Mesenchymal stem cell (in vitro differentiated cells and primary cell): ENCODE measurements at regions not wholly inside any gene's neighbourhood (a gene's known extent, or its start where the extent isn't known, plus 50 kb on each side); places are given as distances from the start of the nearest gene placed in this dataset.
"Not testable (repeated sequence)": the region's sequence is repeated elsewhere in the genome, so short reads cannot be mapped to it uniquely, and the experiment has no call there.

ENCODE experiments used
- DNase-seq: peaks from one replicate; pipeline ENCODE4 v3.0.0-alpha.2; 2013
- H2AFZ ChIP-seq: one replicate; pipeline ENCODE4 v1.6.1; 2013; ENCODE audit warnings: low read depth, mild to moderate bottlenecking, control low read depth, inconsistent platforms, low read length, moderate library complexity
- H2AK5ac ChIP-seq: 2 replicates; pipeline ENCODE4 v1.6.1; 2013; ENCODE audit warnings: low read length, moderate library complexity, mild to moderate bottlenecking, inconsistent platforms; ENCODE audit not compliant: severe bottlenecking
- H2BK120ac ChIP-seq: one replicate; pipeline ENCODE4 v1.6.1; 2013; ENCODE audit warnings: low read depth, mild to moderate bottlenecking, inconsistent platforms, low read length, moderate library complexity
- H2BK12ac ChIP-seq, 2 experiments: one replicate each; pipeline ENCODE4 v1.6.1; 2013; ENCODE audit warnings: inconsistent platforms in 2 of 2, low read length in 2 of 2, mild to moderate bottlenecking in 2 of 2, moderate library complexity in 2 of 2, control low read depth in 1 of 2
- H2BK15ac ChIP-seq: one replicate; pipeline ENCODE4 v1.6.1; 2013; ENCODE audit warnings: mild to moderate bottlenecking, low read depth, inconsistent platforms; ENCODE audit not compliant: poor library complexity, severe bottlenecking
- H2BK5ac ChIP-seq: 2 replicates; pipeline ENCODE4 v1.6.1; 2013; ENCODE audit warnings: low read depth, mild to moderate bottlenecking, low read length, control low read depth, inconsistent platforms; ENCODE audit not compliant: poor library complexity, severe bottlenecking
- H3K14ac ChIP-seq, 2 experiments: one replicate each; pipeline ENCODE4 v1.6.1; 2013; ENCODE audit warnings: inconsistent platforms in 2 of 2, low read length in 2 of 2, control low read depth in 1 of 2, mild to moderate bottlenecking in 1 of 2, moderate library complexity in 1 of 2
- H3K18ac ChIP-seq, 2 experiments: one replicate each; pipeline ENCODE4 v1.6.1; 2013; ENCODE audit warnings: inconsistent platforms in 2 of 2, low read length in 2 of 2, control low read depth in 1 of 2, low read depth in 1 of 2, mild to moderate bottlenecking in 1 of 2
- H3K23ac ChIP-seq, 2 experiments: one replicate each; pipeline ENCODE4 v1.6.1; 2013; ENCODE audit warnings: inconsistent platforms in 2 of 2, low read length in 2 of 2, mild to moderate bottlenecking in 2 of 2, moderate library complexity in 2 of 2, control low read depth in 1 of 2
- H3K27ac ChIP-seq: 2 replicates; pipeline ENCODE4 v1.5.1; 2013; ENCODE audit warnings: mild to moderate bottlenecking, moderate library complexity, low read length, control low read depth, inconsistent platforms; ENCODE audit not compliant: poor library complexity, severe bottlenecking
- H3K27me3 ChIP-seq, 2 experiments: 2 replicates each; pipeline versions ENCODE4 v1.6.1 to v1.7.0; 2013; ENCODE audit warnings: low read length in 2 of 2, mild to moderate bottlenecking in 2 of 2, moderate library complexity in 2 of 2, control low read depth in 1 of 2, inconsistent platforms in 1 of 2; ENCODE audit not compliant: control insufficient read depth in 1 of 2, insufficient read depth in 1 of 2
- H3K36me3 ChIP-seq, 2 experiments: 2 replicates each; pipeline versions ENCODE4 v1.6.1 to v1.7.0; 2013; ENCODE audit warnings: low read length in 2 of 2, control low read depth in 1 of 2, inconsistent platforms in 1 of 2, low read depth in 1 of 2, mild to moderate bottlenecking in 1 of 2; ENCODE audit not compliant: insufficient read depth in 2 of 2, control insufficient read depth in 1 of 2
- H3K4ac ChIP-seq, 2 experiments: one replicate each; pipeline ENCODE4 v1.6.1; 2013; ENCODE audit warnings: inconsistent platforms in 2 of 2, low read length in 2 of 2, mild to moderate bottlenecking in 2 of 2, moderate library complexity in 2 of 2, control low read depth in 1 of 2, low read depth in 1 of 2
- H3K4me1 ChIP-seq: 2 replicates; pipeline ENCODE4 v1.6.1; 2013; ENCODE audit warnings: low read depth, low read length, control low read depth; ENCODE audit not compliant: control insufficient read depth, insufficient read depth
- H3K4me2 ChIP-seq: 2 replicates; pipeline ENCODE4 v1.6.1; 2013; ENCODE audit warnings: low read length, mild to moderate bottlenecking, inconsistent platforms; ENCODE audit not compliant: poor library complexity, severe bottlenecking
- H3K4me3 ChIP-seq, 2 experiments: 2 replicates each; pipeline versions ENCODE4 v1.5.1 to v1.7.0; 2013; ENCODE audit warnings: low read length in 2 of 2, mild to moderate bottlenecking in 2 of 2, control low read depth in 1 of 2, low read depth in 1 of 2; ENCODE audit not compliant: insufficient read depth in 1 of 2
- H3K79me1 ChIP-seq: replicated peaks from 2 replicates; pipeline ENCODE4 v1.6.1; 2013; ENCODE audit warnings: mild to moderate bottlenecking, control low read depth, low read length, inconsistent platforms; ENCODE audit not compliant: poor library complexity, severe bottlenecking
- H3K9ac ChIP-seq: 2 replicates; pipeline ENCODE4 v1.7.0; 2013; ENCODE audit warnings: mild to moderate bottlenecking, low read length, moderate library complexity
- H3K9me3 ChIP-seq: 2 replicates; pipeline ENCODE4 v1.7.0; 2013; ENCODE audit warnings: mild to moderate bottlenecking, low read length; ENCODE audit not compliant: control insufficient read depth
- H4K8ac ChIP-seq: one replicate; pipeline ENCODE4 v1.6.1; 2013; ENCODE audit warnings: inconsistent platforms, mild to moderate bottlenecking, low read length, moderate library complexity
- H4K91ac ChIP-seq: one replicate; pipeline ENCODE4 v1.6.1; 2013; ENCODE audit warnings: mild to moderate bottlenecking, low read length, inconsistent platforms
- WGBS: methylation state at CpG from one replicate; pipeline ENCODE4 v1.1.7; 2013; ENCODE audit warnings: mixed read lengths; 5-methylcytosine and 5-hydroxymethylcytosine counted together

- H3K4me3 ChIP-seq, result no peak overlapping the region
- H2BK5ac ChIP-seq, result no peak overlapping the region
- H3K4me1 ChIP-seq, result no peaks in the 10 kb centered on the region
- no peak overlapping the region for H4K8ac ChIP-seq
- H3K4ac ChIP-seq, result no peak overlapping the region
- WGBS, result 83% methylated on average over 5 of the region's 5 CpGs
- H2AFZ ChIP-seq, result no peak overlapping the region
- peaks cover 5 to 9% of the 10 kb centered on the region in 2 experiments for H3K27me3 ChIP-seq
- H2BK15ac ChIP-seq, result no peak overlapping the region
- H3K9me3 ChIP-seq, result peaks cover 31% of the 10 kb centered on the region
- no peak overlapping the region for H3K14ac ChIP-seq
- H2BK12ac ChIP-seq, result no peak overlapping the region
- no peak overlapping the region for H2BK120ac ChIP-seq
- H4K91ac ChIP-seq, result no peak overlapping the region
- no peak overlapping the region for H3K23ac ChIP-seq
- DNase-seq, result no peak
- H2AK5ac ChIP-seq, result no peak overlapping the region
- H3K9ac ChIP-seq, result no peak overlapping the region
- no peaks in the 10 kb centered on the region for H3K36me3 ChIP-seq
- no peak overlapping the region for H3K4me2 ChIP-seq
- no peak overlapping the region for H3K27ac ChIP-seq
- no peaks in the 10 kb centered on the region for H3K79me1 ChIP-seq
- H3K18ac ChIP-seq, result no peak overlapping the region
These were observed 209.6 kb downstream of the EMP1 start for GRCh38 chr12:13405961-13406703.

DNA sequence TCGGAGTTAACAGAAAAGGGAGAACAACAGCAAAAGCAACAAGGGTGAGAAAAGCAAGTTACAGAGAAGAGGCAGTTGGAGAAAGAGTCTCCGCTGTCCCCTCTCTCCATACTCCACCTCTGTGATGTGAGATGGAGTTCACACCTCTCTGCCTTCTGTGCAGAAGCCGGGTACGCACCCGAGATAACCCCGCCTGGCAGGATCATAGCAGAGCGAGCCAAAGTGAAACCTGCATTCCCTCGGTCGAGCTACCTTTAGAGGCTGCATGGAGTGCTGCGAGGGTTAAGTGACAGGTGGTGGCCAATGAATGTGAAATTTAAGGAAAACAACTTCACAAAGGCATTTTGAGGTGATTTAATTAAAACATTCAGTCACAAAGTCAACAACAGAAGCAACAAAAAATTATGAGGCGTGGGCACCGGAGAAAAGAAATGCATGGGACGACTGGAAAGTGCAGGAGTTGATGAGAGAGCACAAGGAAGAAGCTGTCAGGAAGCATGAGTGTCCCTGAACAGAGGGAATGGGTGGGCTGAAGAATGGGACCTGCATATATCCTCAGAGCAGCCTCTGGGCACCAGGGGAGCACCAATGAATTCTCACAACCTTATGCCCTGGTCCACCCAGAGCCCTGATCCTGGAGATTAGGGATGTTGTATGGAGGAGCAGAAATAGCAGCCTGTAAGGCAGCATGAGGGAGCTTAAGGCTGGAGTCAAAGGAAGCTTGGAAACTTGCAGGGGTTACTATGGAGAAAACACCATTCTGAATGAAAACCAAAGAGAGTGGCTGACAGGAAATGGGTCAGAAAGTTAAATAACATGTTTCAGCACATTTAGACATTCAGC is 208.3 kb downstream of the EMP1 start:
- no peak overlapping the region for H2AFZ ChIP-seq
- no peak overlapping the region for H4K91ac ChIP-seq
- H2AK5ac ChIP-seq, result no peak overlapping the region
- no peak overlapping the region for H3K23ac ChIP-seq
- H2BK15ac ChIP-seq, result no peak overlapping the region
- no peaks in the 10 kb centered on the region for H3K79me1 ChIP-seq
- no peak overlapping the region for H2BK120ac ChIP-seq
- 87% methylated on average over 11 of the region's 13 CpGs for WGBS
- no peak overlapping the region for H3K18ac ChIP-seq
- DNase-seq, result no peak
- H3K4ac ChIP-seq, result no peak overlapping the region
- H3K4me2 ChIP-seq, result no peak overlapping the region
- no peaks in the 10 kb centered on the region for H3K36me3 ChIP-seq
- no peak overlapping the region for H3K4me3 ChIP-seq
- no peak overlapping the region for H2BK12ac ChIP-seq
- peaks cover 5 to 9% of the 10 kb centered on the region in 2 experiments for H3K27me3 ChIP-seq
- no peak overlapping the region for H3K9ac ChIP-seq
- H3K9me3 ChIP-seq, result peaks cover 18% of the 10 kb centered on the region
- no peak overlapping the region for H3K27ac ChIP-seq
- H3K14ac ChIP-seq, result no peak overlapping the region
- H2BK5ac ChIP-seq, result no peak overlapping the region
- H4K8ac ChIP-seq, result no peak overlapping the region
- H3K4me1 ChIP-seq, result no peaks in the 10 kb centered on the region

- Histone ChIP-seq H3K14ac (no peak overlapping the region), H4K8ac (no peak overlapping the region), H3K36me3 (no peaks in the 10 kb centered on the region), H4K91ac (no peak overlapping the region), H3K27ac (no peak overlapping the region), H3K4me1 (no peaks in the 10 kb centered on the region), H2AK5ac (no peak overlapping the region), H3K27me3 (peaks cover 5 to 9% of the 10 kb centered on the region in 2 experiments), H3K9me3 (peaks cover 12% of the 10 kb centered on the region), H2BK120ac (no peak overlapping the region), H3K4ac (no peak overlapping the region), H3K79me1 (no peaks in the 10 kb centered on the region), H2BK15ac (no peak overlapping the region), H2AFZ (no peak overlapping the region), H3K4me3 (no peak overlapping the region), H3K18ac (no peak overlapping the region), H3K9ac (no peak overlapping the region), H2BK12ac (no peak overlapping the region), H3K4me2 (no peak overlapping the region), H2BK5ac (no peak overlapping the region), H3K23ac (no peak overlapping the region)
- WGBS, result 78% methylated on average over 6 of the region's 6 CpGs
- DNase-seq, result no peak
These were observed 207.6 kb downstream of the EMP1 start for GRCh38 chr12:13404111-13404628.

DNA sequence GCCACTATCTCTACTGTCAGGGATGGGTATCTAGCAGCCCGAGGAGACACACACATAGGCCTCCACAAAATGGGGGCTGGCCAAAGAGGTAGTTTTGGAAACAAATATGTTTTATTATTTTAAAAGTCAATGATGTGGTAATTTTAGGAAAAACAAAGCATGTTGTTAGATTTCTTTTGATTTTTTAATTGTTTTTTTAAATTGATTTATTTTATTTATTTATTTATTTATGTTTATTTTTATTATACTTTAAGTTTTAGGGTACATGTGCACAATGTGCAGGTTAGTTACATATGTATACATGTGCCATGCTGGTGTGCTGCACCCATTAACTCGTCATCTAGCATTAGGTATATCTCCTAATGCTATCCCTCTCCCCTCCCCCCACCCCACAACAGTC is 194.8 kb downstream of the EMP1 start:
- not testable (repeated sequence) for H2AK5ac ChIP-seq

More for the DNA sequence above, 194.8 kb downstream of the EMP1 start:
- H3K4me3 ChIP-seq, H3K14ac ChIP-seq, H3K27me3 ChIP-seq, H3K9me3 ChIP-seq, H2BK5ac ChIP-seq, H2BK120ac ChIP-seq, H3K4me2 ChIP-seq, H2AFZ ChIP-seq, H4K8ac ChIP-seq, H3K18ac ChIP-seq, H3K79me1 ChIP-seq, H4K91ac ChIP-seq, DNase-seq, H3K4ac ChIP-seq, H3K23ac ChIP-seq, H3K4me1 ChIP-seq, H3K36me3 ChIP-seq, H2BK12ac ChIP-seq, H3K27ac ChIP-seq, H3K9ac ChIP-seq, H2BK15ac ChIP-seq: not testable (repeated sequence)
- 67% methylated on average over 1 of the region's 2 CpGs for WGBS
